Effector CD4-positive, alpha-beta T cell (primary cell): ENCODE measurements at regions not wholly inside any gene's neighbourhood (a gene's known extent, or its start where the extent isn't known, plus 50 kb on each side); places are given as distances from the start of the nearest gene placed in this dataset.
"Not testable (repeated sequence)": the region's sequence is repeated elsewhere in the genome, so short reads cannot be mapped to it uniquely, and the experiment has no call there.

ENCODE experiments used
- DNase-seq: peaks from one replicate; pipeline ENCODE4 v3.0.0-alpha.2; 2020

DNA sequence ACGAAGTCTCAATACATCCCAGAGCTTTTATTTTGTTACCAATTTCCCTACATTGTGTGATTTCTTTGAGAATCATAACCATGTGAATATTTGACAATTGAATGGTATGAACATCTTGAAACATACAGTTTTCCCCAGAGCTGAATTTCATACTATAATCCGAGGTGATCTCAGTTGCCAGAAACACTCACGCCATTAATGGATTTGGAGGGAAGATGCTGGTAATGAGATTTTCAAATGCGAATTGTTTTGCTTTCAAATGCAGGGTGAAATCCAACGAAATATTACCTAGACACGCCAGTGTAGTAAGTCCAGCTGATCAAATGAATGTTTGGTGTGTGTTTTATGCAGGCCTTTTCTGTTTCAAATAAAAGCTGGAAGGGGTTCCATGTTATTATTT, 277.8 kb upstream of the CDH5 start:
- DNase-seq = no peak

DNA sequence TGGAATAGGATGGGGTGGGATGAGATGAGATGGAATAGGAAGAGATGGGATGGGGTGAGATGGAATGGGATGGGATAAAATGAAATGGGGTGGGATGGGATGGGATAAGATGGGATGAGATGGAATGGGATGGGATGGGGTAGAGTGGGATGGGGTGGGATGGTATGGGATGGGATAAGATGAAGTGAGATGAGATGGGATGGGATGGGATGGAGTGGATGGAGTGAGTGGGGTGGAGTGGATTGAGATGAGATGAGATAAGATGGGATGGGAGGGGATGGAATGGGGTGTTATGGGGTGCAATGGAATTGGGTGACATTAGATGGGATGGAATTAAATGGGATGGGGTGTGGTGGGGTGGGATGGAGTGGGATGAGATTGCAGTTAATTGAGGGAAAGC, 279.2 kb upstream of the CDH5 start:
- DNase-seq = no peak

DNA sequence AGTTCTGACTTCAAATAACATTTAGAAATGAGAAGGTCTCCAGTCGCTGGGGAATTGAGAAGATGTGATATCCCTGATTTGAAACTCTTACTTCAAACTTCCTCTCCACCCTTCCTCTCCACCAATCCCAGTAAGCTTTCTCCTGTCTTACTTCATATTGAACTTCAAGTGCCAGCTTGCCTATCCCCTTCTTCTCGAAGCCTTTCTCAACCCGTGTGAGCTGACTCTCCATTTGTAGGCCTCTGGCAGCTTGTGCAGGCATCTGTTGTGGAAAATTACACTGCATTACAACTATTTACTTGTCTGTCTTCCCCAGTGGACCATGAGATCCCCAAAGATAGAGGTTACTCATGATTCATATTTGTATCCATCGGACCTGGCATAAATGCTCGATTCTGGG, 280.8 kb upstream of the CDH5 start:
- no peak for DNase-seq

DNA sequence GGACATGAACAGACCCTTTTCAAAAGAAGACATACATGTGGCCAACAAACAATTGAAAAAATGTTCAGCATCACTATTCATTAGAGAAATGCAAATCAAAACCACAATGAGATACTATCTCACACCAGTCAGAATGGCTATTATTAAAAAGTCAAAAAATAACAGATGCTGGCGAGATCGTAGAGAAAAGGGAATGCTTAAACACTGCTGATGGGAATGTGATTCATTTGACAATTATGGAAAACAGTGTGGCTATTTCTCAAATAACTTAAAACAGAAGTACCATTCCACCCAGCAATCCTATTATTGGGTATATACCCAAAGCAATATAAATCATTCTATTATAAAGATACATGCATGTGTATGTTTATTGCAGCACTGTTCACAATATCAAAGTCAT, 281.8 kb upstream of the CDH5 start:
- DNase-seq = not testable (repeated sequence)

DNA sequence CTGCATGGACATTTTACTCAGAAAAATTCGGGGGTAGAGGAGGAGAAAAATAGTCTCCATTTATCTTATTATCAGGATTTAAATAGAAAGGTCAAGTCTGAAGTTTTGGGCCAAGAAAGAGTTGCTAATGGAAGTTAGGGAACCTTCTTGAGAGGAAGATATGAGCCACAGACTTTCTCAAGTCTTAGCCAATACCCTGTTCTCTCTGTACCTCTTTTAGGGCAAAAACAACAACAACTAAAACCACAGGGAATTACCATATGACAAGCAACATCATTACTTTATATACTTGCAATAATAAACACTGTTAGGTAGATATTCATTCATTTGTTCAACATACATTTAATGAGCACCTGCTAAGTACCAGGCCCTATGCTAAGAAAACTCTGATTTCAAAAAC, 282.2 kb upstream of the CDH5 start:
- no peak for DNase-seq

DNA sequence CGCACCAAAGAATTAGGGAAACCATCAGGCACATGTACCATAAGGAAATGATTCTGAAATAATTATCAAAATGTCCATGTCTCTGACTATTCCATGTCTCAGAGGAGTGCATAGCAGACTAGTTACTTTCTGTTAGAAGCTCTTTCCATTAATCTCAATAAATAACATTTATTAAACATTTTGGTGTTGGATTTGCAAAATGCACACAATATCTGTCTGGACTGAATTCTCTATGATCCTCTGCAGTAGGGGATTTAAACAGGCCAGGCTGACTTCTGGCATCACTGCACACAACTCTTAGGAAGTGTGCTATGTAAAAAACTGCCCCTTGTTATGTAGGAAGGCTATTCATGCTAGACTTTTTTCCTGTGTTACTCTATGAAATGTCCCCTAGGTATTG, 283.3 kb upstream of the CDH5 start:
- DNase-seq = no peak

DNA sequence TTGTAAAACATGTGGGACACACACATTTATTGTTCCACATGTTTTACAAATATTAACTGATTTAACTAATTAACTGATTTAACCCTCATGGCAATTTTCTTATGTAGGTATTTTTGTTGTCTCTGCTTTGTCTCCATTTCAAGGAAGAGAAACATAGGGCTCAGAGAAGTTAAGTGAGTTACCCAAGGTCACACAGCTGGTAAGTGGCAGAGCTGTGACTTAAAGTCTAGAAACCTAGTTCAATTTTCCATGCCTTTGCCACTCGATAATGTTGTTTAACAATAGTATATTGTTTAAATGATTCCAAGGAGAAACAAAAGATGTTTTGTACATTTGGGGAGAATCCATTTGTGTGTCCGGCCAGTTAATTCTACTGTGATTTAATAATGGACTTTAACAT, 284.1 kb upstream of the CDH5 start:
- no peak for DNase-seq

DNA sequence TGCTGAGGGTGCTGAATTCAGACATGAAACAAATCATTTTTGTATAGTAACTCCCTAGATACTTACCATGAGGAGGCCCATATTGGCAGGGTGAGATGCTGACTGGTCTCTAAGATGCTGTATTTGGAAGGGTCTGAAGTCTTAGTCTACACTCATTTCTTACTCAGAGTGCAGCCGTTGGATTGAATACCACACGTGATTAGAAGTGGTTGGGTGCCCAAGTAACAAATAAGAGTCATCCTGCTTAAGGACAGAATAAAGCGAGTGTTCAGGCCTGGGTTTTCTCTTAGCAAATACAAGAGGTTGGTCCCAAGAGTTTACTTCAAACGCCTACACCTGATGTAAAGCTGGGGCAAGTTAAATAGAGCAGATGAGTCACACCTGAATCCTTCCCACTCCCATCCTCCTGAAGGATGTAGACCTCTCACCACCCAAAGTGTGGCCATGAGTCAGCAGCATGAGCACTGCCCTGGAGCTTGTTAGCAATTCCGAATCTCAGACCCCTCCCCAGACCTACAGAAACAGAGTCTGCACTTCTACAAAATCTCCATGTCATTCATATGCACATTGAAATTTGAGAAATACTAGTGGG, 284.6 kb upstream of the CDH5 start:
- DNase-seq = no peak

DNA sequence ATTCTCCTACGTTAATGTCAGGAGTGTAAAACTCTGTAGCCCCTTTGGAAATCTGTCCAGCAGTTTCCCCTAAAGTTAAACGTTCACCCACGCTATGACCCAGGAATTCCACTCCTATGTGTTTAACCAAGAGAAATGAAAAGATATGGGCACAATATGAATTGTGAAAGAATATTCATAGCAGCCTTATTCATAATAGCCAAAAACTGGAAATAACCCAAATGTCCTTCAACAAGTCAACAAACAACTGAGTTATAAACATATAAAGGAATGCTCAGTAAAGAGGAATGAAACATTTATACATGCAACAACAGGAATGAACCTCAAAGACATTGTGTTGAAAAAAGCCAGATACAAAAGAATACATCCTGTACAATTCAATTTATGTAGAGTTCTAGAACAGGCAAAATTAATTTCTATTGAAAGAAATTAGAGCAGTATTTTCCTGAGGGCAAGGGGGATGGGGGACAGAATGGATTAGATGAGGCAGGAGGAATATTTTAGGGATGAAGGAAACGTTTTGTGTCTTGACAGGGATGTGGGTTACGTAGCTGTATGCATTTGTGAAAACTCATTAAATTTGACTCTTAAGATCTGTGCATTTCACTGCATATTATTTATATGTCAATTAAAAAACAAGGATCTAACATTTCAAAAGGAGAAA, 286.7 kb upstream of the CDH5 start:
- DNase-seq = no peak

DNA sequence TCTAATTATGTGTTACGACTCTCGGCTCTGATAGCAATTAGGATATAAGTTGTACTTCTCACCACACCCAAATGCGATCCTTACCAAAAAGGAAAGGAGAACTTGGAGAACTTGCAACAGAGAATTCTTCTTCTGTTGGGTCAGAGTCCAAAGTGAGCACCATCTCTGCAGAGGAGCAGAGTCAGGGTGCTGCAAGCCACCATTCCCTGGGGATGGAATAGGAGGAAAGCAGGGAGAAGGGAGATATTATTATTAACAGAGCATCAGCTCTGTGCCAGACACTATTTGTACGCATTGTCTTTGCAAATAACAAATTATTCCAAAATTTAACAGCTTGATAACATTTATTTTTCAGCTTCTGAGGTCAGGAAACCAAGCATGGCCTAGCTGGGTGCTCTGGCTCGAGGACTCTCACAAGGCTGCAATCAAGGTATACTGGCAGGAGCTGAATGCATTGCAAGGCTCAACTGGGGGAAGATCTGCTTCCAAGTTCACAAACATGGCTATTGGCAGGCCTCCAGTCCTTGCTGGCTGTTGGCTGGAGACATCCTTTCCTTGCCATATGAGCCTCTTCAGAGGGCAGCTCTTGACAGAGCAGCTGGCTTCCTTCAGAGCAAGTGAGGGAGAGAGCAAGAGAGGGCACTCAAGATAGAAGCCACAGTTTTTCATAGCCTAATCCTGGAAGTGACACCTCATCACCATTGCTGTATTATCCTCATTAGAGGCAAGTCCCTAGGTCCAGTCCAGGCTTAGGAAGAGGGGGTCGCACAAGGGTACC, 296.2 kb upstream of the CDH5 start:
- no peak for DNase-seq

DNA sequence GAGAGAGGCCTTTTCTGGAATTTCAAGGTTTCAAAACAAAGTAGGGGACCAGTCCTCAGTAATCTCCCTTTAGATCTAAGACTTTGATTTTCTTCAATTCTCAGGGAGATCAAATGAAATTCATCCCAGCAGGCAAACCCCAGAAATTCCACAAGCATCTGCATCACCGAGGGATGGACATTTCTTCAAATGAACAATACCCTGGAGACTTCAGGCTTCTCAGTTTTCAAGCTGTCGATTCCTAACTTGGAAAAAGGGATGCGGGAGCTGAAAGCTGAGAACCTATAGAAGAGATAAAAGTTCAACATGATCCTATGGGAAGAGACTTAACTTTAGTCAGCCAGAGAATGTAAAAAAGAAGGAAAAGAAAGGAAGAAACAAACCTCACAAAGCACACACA, 296.9 kb upstream of the CDH5 start:
- DNase-seq = no peak

DNA sequence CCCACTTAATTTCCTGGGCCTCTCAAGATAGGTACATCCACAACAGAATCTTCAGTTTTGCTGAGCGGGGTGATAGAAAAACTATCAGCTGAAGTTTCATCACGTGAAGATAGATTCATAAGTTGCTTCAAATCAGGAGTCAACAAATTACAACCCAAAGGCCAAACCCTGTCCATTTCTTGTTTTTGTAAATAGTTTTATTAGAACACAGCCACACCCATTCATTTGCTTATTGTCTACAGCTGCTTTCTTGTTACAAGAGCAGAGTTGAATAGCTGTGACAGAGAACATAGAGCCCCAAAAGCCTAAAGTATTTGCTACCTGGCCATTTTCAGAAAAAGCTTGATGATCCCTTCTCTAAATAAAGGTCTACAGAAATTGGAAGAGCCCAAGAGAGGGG, 300.1 kb upstream of the CDH5 start:
- DNase-seq = no peak

DNA sequence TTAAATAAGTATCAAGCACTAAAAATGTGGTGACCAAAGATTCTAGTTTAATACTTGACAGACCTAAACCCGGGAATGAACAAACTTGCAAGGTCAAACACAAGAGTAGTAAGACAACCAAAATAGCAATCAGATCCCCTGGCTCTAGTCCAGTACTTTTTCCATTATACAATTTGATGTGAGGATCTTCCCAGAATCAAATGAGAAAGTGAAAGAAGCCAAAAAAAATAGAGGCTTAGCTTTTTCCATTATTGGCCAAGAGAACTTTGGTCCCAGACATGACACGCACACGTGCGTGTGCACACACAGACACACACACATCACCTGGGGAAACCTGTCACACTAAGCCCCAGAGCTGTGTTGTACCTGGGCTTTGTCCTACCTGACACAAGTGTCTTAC, 300.6 kb upstream of the CDH5 start:
- DNase-seq = no peak

DNA sequence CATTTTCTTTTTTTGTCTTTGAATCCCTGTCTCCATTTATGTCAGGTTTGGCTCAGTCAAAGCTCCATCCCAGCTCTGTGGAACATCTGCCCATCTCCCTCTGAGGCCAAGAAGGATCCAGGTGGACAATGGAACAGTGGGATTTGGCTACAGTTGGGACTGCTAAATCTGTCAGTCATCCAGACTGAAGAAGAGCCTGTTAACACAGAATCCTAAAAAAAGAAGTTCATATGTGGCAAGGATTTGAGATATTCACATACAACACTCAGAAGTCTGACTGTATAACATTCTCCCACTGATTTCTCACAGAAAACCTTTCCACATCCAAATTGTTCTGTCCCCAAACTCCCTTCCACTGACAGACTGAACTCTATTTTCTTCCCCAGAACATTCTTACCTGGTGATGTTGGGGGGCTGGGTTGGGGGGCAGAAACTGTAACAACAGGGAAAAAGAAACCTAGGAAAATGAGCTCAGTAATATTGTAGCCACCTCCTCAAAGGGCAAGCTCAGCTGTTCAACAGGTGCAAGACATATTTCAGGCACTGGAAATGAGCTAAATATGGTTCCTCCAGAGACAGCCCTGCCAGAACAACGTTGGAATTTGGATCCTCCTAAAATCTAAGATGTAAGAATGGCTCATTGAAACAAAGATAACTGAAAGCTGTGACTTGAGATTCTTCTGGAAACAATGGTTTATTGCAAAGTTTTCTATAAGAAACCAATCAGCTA, 301.5 kb upstream of the CDH5 start:
- DNase-seq = no peak

DNA sequence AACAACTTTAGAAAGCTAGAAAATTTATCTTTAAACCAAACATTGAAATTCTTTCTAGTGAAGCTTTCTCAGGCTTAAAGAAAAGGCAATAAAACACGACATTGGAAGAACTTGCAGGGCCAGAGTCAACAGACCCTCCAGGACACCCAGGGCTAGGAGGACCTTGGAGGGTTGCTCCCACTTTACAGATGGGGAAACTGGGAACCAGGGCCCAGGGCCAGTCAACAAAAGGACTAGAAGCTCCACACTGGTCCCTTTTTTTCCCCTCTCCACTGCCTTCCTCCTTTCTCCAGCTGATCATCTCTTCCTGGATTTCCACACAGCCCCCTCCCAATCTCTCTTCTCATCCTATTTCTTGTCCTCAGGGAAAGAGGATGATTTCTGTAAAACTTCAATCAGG, 307.7 kb upstream of the CDH5 start:
- no peak for DNase-seq

DNA sequence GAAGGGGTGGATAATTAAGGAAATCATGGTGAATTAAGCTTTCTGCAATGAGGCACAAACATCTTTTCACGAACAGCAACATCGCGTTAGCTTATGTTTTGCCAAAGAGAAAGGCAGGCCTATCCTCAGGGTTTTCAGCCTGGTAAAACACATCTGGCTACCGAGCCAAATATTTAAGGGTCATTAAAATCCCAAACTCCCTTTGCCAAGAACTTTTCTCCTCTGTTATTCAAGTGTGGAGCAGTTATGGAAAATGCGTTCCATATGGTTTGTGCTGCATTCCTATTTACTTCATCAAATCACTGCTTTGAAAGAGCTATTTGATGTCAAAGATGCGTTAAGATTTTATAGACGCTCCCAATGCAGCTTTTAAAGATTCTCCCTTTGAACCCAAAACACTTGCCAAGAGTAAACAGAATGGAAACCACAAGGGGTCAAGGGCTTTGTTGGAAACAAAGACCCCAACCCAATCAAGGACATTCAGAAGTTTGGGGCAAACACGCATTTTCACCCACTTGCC, 308.3 kb upstream of the CDH5 start:
- no peak for DNase-seq

DNA sequence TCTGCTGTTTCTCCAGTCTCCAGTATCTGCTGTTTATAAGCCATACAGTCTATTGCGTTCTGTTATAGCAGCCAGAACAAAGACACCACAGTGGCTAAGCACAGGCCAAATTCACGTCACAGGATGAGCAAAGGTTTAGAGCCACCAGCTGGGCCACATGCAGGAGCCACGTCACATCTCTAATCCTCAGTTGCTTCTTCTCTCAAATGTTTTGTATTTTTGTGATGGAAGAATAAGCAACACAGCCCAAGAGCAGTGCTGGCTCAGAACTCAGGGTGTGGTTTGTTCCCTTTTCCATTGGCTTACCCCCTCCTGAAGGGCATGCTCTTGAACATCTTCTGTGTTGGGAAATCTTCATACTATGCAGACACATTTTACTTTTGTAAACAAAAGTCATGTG, 309.4 kb upstream of the CDH5 start:
- DNase-seq = no peak

DNA sequence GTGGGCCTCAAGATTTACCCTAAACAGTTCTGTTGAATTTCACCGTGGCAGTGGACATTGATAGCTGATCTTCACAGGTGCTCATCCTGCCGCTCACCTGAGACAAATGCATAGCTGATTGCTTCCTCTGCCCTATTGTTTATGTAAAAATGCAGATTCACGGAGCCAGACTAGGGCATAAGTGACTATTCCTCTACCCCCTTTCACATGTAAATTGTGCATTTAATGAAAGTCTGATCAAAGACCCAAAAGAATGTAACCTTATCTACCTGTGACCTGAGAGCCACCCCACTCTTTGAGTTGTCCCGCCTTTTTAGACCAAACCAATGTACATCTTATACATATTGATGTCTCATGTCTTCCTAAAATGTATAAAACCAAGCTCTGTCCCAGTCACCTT, 312.4 kb upstream of the CDH5 start:
- no peak for DNase-seq

DNA sequence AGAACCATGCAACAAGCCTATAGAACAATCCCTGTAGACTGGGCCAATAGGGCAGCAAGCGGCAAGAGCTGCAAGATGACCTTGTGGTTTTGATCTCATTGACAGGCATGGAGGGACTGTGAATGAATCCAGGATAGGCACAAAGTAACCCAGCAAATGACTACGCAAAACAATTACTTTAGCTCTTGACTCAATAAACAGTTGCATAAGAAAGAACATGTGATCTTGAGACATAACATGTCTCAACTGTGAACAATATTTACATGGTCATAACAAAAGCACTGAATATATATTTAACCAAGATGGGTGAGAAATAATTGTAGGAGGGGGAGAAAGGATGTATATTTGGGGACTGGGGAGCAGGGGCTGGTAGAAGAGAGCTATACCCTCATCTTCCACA, 313.7 kb upstream of the CDH5 start:
- no peak for DNase-seq

DNA sequence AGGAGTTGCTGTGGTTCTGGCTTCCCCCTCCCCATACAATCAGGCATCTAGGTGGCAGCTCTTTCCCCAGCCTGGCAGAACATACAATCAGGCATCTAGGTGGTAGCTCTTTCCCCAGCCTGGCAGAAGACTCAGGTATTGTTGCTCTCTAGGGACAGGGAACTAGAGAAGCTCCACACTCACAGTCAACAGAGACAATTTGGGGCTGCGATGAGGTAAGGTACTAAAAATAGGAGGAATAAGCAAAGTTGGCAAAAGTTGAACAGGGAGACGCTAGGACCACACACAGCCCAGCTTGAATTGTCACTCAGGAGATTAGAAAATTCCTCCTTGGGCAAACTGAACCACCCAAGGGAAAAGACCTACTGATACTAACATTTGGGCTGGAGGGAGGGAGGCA, 315.5 kb upstream of the CDH5 start:
- no peak for DNase-seq

DNA sequence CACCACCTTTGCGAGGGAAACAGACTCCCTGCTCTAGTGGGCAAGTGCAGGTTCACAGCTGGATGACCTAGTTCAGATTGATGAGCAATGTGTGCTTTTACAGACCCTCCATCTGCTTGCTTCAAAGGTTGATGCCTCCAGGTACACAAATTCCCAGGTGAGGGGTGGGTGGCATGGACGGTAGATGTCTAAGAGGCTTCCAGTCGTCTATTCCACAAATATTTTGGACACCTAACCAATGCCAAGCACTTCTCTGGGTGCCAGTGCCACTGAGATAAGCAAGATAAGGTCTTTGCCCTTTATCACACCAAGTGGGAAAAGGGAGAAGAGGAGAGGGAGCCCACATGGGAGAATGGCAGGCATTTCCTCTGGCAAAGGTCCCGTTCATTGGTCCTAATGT, 316.6 kb upstream of the CDH5 start:
- DNase-seq = no peak

DNA sequence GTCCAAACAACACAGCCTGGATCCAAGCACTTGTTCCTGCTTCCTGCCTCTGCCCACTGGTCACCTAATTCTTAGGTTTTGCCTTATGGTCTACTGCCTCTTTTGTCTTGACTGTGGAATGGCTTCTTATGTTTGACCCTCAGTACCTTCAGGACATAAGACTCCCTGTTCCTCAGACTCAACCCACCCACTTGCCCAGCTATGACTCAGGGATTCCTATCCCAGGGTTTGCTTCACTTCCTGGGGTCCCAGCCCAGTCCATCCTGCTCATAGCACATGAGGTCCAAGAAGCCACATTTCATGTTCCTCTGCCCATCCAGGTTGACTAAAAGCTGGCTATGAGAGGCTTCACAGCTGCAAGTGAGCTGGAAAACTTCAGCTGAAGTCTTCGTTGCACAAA, 320.9 kb upstream of the CDH5 start:
- no peak for DNase-seq

DNA sequence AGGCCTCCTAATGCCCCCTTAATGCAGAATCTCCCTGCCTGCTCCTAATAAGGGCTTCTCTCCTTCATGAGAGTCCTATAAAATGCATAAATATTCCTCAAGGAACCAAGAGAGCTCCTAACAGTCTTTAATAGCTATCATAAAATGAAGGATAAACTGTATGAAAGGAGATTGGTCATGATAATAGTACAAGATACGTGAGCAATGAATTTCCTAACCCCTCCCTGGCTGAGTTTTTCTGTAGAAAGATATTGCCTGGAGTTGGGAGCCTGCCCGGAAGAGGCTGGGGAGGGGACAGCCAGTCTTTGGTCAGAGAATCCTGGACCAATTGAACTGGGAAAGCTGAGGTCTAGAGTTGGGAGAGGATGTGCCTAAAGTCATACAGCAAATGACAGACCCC, 321.9 kb upstream of the CDH5 start:
- no peak for DNase-seq

DNA sequence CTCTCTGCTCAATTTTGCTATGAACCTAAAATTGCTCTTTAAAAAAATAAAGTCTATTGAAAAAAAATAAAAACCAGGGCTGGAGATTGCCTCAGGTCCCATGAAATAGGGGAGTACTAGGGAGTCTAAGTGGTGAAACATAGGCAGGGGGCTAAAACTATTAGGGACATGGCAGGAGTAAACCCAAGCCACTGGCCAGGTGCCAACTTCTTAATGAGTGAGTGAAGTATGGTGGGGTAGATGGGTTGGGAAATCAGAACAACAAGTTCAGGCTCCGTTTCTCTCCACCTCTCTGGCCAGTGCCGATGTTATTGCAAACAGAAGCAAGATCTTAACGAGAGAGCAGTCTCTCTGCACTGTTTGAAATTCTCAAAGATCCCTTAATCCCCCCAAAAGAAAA, 322.4 kb upstream of the CDH5 start:
- DNase-seq = no peak
